ENCODE measurements at regions not wholly inside any gene's neighbourhood (a gene's known extent, or its start where the extent isn't known, plus 50 kb on each side); places are given as distances from the start of the nearest gene placed in this dataset.
A peak's percentile ranks its signal among the peaks of the same experiment; 100 is the strongest.

DNA sequence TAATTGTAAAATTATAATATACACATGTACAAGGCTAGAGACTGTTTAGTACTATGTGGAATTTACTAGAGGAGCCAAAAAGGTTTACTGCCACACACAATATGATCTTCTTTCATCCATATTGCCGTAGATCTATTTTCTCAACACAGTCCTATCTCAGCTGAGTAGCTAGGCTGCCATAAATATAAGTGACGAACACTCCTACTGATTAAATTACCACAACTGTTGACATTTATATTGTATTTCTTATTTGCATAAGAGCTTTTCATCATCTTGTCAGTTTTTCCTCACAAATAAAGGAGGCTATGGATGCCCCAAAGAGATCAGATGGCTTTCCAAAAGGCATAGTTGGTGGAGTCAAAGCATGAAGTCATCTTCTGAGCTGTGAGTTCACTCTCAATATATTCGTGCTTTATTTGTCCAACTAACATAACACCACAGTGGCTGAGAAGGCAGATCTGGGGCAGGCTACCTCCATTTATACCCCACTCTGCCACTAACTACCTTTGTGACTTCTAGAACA lies 78.6 kb downstream of the CCDC59 start:
- POLR2A ChIA-PET (ENCODE audit: low non-redundant PET): no interaction called here
- Histone ChIP-seq H3K27ac (ENCODE audit: low read depth, low read length, poor library complexity, severe bottlenecking) (no peak overlapping the region), H3K4me1 (ENCODE audit: insufficient read depth, low read length, poor library complexity, severe bottlenecking) (no peaks in the 10 kb centered on the region), H3K4me3 (ENCODE audit: low read depth, low read length, poor library complexity, severe bottlenecking) (no peak overlapping the region), H3K27me3 (replicated peaks; ENCODE audit: insufficient read depth, low read depth, low read length, poor library complexity) (no peaks in the 10 kb centered on the region), H3K36me3 (ENCODE audit: insufficient read depth, low read length, poor library complexity, severe bottlenecking) (no peaks in the 10 kb centered on the region), H3K9me3 (ENCODE audit: low read depth, low read length, poor library complexity, severe bottlenecking) (no peaks in the 10 kb centered on the region)
- TF ChIP-seq EZH2 (IDR thresholded peaks at IDR 0.05; ENCODE audit: borderline replicate concordance, low read depth, low read length, poor library complexity, severe bottlenecking): no peak
- TF ChIP-seq, protein P1, sequence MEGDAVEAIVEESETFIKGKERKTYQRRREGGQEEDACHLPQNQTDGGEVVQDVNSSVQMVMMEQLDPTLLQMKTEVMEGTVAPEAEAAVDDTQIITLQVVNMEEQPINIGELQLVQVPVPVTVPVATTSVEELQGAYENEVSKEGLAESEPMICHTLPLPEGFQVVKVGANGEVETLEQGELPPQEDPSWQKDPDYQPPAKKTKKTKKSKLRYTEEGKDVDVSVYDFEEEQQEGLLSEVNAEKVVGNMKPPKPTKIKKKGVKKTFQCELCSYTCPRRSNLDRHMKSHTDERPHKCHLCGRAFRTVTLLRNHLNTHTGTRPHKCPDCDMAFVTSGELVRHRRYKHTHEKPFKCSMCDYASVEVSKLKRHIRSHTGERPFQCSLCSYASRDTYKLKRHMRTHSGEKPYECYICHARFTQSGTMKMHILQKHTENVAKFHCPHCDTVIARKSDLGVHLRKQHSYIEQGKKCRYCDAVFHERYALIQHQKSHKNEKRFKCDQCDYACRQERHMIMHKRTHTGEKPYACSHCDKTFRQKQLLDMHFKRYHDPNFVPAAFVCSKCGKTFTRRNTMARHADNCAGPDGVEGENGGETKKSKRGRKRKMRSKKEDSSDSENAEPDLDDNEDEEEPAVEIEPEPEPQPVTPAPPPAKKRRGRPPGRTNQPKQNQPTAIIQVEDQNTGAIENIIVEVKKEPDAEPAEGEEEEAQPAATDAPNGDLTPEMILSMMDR (conservative IDR thresholded peaks at IDR 0.05; ENCODE audit: low read depth, low read length): no peak
- no peak for DNase-seq (ENCODE audit: low spot score)
- intact Hi-C loops (cut with micrococcal nuclease; ENCODE audit: unreplicated experiment): no loop called here
- CTCF ChIA-PET: no interaction called here
- BruUV-seq (replicated peaks): no TSS peak

DNA sequence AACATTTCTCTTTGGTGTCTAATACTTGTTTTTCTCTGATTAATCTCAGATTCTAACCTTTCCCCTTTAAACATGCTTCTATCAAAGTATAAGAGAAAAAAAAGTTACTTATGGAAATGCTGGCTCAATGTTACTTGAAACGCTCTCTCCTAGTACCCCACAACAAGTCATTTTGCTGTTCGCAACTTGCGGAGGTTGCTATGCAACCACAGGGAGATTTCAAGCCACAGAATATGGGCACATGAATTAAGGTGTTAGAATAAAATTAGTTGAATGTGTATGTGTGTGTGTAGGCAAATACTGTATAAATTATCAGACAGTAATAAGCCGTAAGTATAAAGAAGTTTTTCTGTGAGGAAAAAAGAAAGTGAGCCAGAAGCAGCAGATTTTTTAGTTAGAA lies 80.6 kb downstream of the CCDC59 start:
- no peak overlapping the region for H3K4me3 ChIP-seq (ENCODE audit: low read depth, low read length, poor library complexity, severe bottlenecking)
- POLR2A ChIA-PET (ENCODE audit: low non-redundant PET): no interaction called here
- TF ChIP-seq EZH2 (IDR thresholded peaks at IDR 0.05; ENCODE audit: borderline replicate concordance, low read depth, low read length, poor library complexity, severe bottlenecking): no peak
- TF ChIP-seq, protein P1 (conservative IDR thresholded peaks at IDR 0.05; ENCODE audit: low read depth, low read length): no peak
- no peak overlapping the region for H3K27ac ChIP-seq (ENCODE audit: low read depth, low read length, poor library complexity, severe bottlenecking)
- DNase-seq (ENCODE audit: low spot score): no peak
- no peaks in the 10 kb centered on the region for H3K27me3 ChIP-seq (replicated peaks; ENCODE audit: insufficient read depth, low read depth, low read length, poor library complexity)
- no peaks in the 10 kb centered on the region for H3K9me3 ChIP-seq (ENCODE audit: low read depth, low read length, poor library complexity, severe bottlenecking)
- CTCF ChIA-PET: no interaction called here
- no peaks in the 10 kb centered on the region for H3K4me1 ChIP-seq (ENCODE audit: insufficient read depth, low read length, poor library complexity, severe bottlenecking)
- intact Hi-C loops (cut with micrococcal nuclease; ENCODE audit: unreplicated experiment): no loop called here
- BruUV-seq (replicated peaks): no TSS peak
- no peaks in the 10 kb centered on the region for H3K36me3 ChIP-seq (ENCODE audit: insufficient read depth, low read length, poor library complexity, severe bottlenecking)

- DNase-seq (ENCODE audit: low spot score): peak; percentile 1
- intact Hi-C loops (cut with micrococcal nuclease; ENCODE audit: unreplicated experiment): no loop called here
- Histone ChIP-seq H3K4me3 (ENCODE audit: low read depth, low read length, poor library complexity, severe bottlenecking) (no peak overlapping the region), H3K27ac (ENCODE audit: low read depth, low read length, poor library complexity, severe bottlenecking) (no peak overlapping the region), H3K9me3 (ENCODE audit: low read depth, low read length, poor library complexity, severe bottlenecking) (no peaks in the 10 kb centered on the region), H3K36me3 (ENCODE audit: insufficient read depth, low read length, poor library complexity, severe bottlenecking) (no peaks in the 10 kb centered on the region), H3K27me3 (replicated peaks; ENCODE audit: insufficient read depth, low read depth, low read length, poor library complexity) (no peaks in the 10 kb centered on the region), H3K4me1 (ENCODE audit: insufficient read depth, low read length, poor library complexity, severe bottlenecking) (no peaks in the 10 kb centered on the region)
- POLR2A ChIA-PET (ENCODE audit: low non-redundant PET): no interaction called here
- CTCF ChIA-PET: no interaction called here
- no TSS peak for BruUV-seq (replicated peaks)
- TF ChIP-seq EZH2 (IDR thresholded peaks at IDR 0.05; ENCODE audit: borderline replicate concordance, low read depth, low read length, poor library complexity, severe bottlenecking): no peak
- TF ChIP-seq, protein P1 (conservative IDR thresholded peaks at IDR 0.05; ENCODE audit: low read depth, low read length): no peak
Observed at GRCh38 chr12:82242729-82243128, 115.5 kb downstream of the CCDC59 start.

Data from A673 (cell line).